ENCODE measurements at regions not wholly inside any gene's neighbourhood (a gene's known extent, or its start where the extent isn't known, plus 50 kb on each side); places are given as distances from the start of the nearest gene placed in this dataset.
"Not testable (repeated sequence)": the region's sequence is repeated elsewhere in the genome, so short reads cannot be mapped to it uniquely, and the experiment has no call there.

DNA sequence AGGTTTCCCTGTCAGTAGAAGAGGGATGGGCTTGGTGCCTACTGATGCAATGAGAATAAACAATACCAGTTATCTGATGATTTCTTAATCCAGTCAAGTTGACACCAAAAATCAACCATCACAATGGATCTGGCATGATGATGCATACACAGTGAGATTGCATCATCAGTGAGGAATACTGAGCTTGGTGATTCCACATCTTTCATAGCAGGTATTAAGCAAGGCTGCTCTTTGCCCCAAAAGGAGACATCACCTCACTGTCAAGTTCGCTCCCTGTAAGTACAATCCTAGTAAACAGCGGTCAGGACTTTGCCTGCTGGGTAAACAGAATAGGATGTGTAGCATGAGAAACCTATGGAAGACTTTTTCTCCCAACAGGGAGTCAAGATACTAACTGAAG is 282.7 kb upstream of the CDH2 start:
- peaks cover 6% of the 10 kb centered on the region for H3K9me3 Mint-ChIP-seq (ENCODE audit: insufficient read depth)
- H3K36me3 Mint-ChIP-seq (ENCODE audit: low read depth): no peaks in the 10 kb centered on the region
- POLR2A ChIA-PET: no interaction called here
- CTCF ChIA-PET: no interaction called here
- H3K4me1 Mint-ChIP-seq (ENCODE audit: low read depth): no peaks in the 10 kb centered on the region
- ATAC-seq: no peak
- no peaks in the 10 kb centered on the region for H3K27me3 Mint-ChIP-seq (ENCODE audit: low read depth)
- no peak overlapping the region for H3K27ac Mint-ChIP-seq
- no peak overlapping the region for H3K4me3 Mint-ChIP-seq
- no peak for DNase-seq

GRCh38 chr18:28458751-28459150 is 281.8 kb upstream of the CDH2 start:
- peaks cover 7% of the 10 kb centered on the region for H3K9me3 Mint-ChIP-seq (ENCODE audit: insufficient read depth)
- H3K4me3 Mint-ChIP-seq: no peak overlapping the region
- no peak for ATAC-seq
- H3K27ac Mint-ChIP-seq: no peak overlapping the region
- no peaks in the 10 kb centered on the region for H3K4me1 Mint-ChIP-seq (ENCODE audit: low read depth)
- H3K36me3 Mint-ChIP-seq (ENCODE audit: low read depth): no peaks in the 10 kb centered on the region
- ChIA-PET POLR2A (no interaction called here), CTCF (no interaction called here)
- no peak for DNase-seq
- no peaks in the 10 kb centered on the region for H3K27me3 Mint-ChIP-seq (ENCODE audit: low read depth)

GRCh38 chr18:28457784-28458183 is 280.9 kb upstream of the CDH2 start:
- POLR2A ChIA-PET: no interaction called here
- ATAC-seq (no peak), DNase-seq (no peak)
- Mint-ChIP-seq H3K27ac (no peak overlapping the region), H3K9me3 (ENCODE audit: insufficient read depth) (peaks cover 11% of the 10 kb centered on the region), H3K36me3 (ENCODE audit: low read depth) (no peaks in the 10 kb centered on the region), H3K4me3 (no peak overlapping the region), H3K4me1 (ENCODE audit: low read depth) (no peaks in the 10 kb centered on the region), H3K27me3 (ENCODE audit: low read depth) (no peaks in the 10 kb centered on the region)
- CTCF ChIA-PET: no interaction called here

DNA sequence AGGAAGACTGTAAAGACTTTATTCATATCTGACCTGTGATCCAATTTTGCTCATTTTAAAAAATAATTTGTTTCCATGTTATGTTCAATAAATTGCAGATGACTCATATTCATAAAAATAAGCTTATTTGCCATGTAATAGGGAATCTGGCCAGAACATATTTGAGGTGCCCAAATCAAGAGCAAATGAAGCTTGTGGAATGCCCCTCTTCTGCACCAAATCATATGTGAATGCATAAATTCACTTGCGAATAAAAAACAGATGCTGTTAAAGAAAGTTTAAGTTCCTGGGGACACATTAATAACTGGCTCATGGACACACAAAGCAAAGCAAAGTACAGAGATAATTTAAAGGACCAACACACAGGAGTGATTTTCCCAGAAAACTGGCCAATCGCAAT is 279.0 kb upstream of the CDH2 start:
- no peaks in the 10 kb centered on the region for H3K36me3 Mint-ChIP-seq (ENCODE audit: low read depth)
- H3K9me3 Mint-ChIP-seq (ENCODE audit: insufficient read depth): peaks cover 15% of the 10 kb centered on the region
- no peak overlapping the region for H3K4me3 Mint-ChIP-seq
- ATAC-seq: no peak
- no peaks in the 10 kb centered on the region for H3K4me1 Mint-ChIP-seq (ENCODE audit: low read depth)
- no peak overlapping the region for H3K27ac Mint-ChIP-seq
- H3K27me3 Mint-ChIP-seq (ENCODE audit: low read depth): no peaks in the 10 kb centered on the region
- CTCF ChIA-PET: no interaction called here
- POLR2A ChIA-PET: no interaction called here
- no peak for DNase-seq

DNA sequence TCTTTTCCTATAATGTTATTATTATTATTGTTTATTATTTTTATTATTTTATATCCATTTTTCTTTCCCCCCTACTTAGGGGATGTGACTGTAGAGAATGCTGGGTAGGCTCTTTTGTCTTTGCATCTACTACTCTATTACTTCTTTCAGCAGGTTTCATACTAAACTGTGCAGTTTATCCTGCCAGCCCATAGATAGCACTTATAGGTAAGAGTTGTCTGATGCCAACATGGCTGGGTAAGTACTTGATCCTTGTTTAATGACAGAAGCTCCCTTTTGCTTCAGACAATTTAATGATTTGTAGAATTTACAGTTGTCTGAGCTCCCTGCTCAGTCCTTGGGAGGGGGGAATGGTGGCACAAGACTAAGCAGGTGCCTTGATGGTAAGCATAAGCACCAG is 262.9 kb upstream of the CDH2 start:
- H3K27ac Mint-ChIP-seq: no peak overlapping the region
- no peaks in the 10 kb centered on the region for H3K36me3 Mint-ChIP-seq (ENCODE audit: low read depth)
- CTCF ChIA-PET: no interaction called here
- H3K9me3 Mint-ChIP-seq (ENCODE audit: insufficient read depth): peaks cover 12% of the 10 kb centered on the region
- no peaks in the 10 kb centered on the region for H3K4me1 Mint-ChIP-seq (ENCODE audit: low read depth)
- H3K4me3 Mint-ChIP-seq: no peak overlapping the region
- ATAC-seq: no peak
- POLR2A ChIA-PET: no interaction called here
- no peak for DNase-seq
- no peaks in the 10 kb centered on the region for H3K27me3 Mint-ChIP-seq (ENCODE audit: low read depth)

DNA sequence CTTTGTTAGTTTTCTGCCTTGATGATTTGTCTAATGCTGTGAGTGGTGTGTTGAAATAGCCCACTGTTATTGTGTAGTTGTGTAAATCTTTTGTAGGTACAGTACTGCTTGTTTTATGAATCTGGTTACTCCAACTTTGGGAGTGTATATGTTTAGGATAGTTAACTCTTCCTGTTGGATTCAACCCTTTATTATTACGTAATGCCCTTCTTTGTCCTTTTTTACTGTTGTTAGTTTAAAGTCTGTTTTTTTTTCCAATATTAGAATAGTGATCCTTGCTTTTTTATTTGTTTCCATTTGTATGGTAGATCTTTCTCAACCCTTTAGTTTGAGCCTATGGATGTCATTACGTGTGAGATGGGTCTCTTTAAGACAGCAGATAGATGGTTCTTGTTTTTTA is 261.5 kb upstream of the CDH2 start:
- Mint-ChIP-seq H3K4me1 (ENCODE audit: low read depth) (no peaks in the 10 kb centered on the region), H3K4me3 (no peak overlapping the region), H3K9me3 (ENCODE audit: insufficient read depth) (peaks cover 16% of the 10 kb centered on the region), H3K27ac (no peak overlapping the region), H3K27me3 (ENCODE audit: low read depth) (no peaks in the 10 kb centered on the region), H3K36me3 (ENCODE audit: low read depth) (no peaks in the 10 kb centered on the region)
- POLR2A ChIA-PET: no interaction called here
- CTCF ChIA-PET: no interaction called here
- ATAC-seq (no peak), DNase-seq (no peak)

DNA sequence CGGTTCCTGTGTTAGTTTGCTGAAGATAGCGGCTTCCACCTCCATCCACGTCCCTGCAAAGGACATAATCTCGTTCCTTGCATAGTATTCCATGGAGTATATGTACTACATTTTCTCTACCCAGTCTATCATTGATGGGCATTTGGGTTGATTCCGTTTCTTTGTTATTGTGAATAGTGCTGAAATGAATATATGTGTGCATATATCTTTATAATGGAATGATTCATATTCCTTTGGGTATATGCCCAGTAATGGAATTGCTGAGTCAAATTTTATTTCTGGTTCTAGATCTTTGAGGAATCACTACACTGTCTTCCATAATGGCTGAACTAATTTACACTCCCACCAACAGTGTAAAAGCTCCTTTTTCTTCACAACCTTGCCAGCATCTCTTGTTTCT is 255.4 kb upstream of the CDH2 start:
- no peak overlapping the region for H3K4me3 Mint-ChIP-seq
- ChIA-PET CTCF (no interaction called here), POLR2A (interaction anchor here (0.6 kb wide), 1 partner anchor 59 kb away, joined by 3 read pairs; no protein-coding TSS in a partner anchor)
- H3K27me3 Mint-ChIP-seq (ENCODE audit: low read depth): no peaks in the 10 kb centered on the region
- H3K27ac Mint-ChIP-seq: no peak overlapping the region
- H3K4me1 Mint-ChIP-seq (ENCODE audit: low read depth): no peaks in the 10 kb centered on the region
- no peaks in the 10 kb centered on the region for H3K36me3 Mint-ChIP-seq (ENCODE audit: low read depth)
- H3K9me3 Mint-ChIP-seq (ENCODE audit: insufficient read depth): peaks cover 13% of the 10 kb centered on the region
- ATAC-seq (no peak), DNase-seq (no peak)

- Mint-ChIP-seq H3K27me3 (ENCODE audit: low read depth) (no peaks in the 10 kb centered on the region), H3K36me3 (ENCODE audit: low read depth) (no peaks in the 10 kb centered on the region), H3K27ac (no peak overlapping the region), H3K4me1 (ENCODE audit: low read depth) (no peaks in the 10 kb centered on the region), H3K4me3 (no peak overlapping the region), H3K9me3 (ENCODE audit: insufficient read depth) (peaks cover 23% of the 10 kb centered on the region)
- DNase-seq (no peak), ATAC-seq (no peak)
- CTCF ChIA-PET: no interaction called here
- POLR2A ChIA-PET: no interaction called here
These were observed 249.0 kb upstream of the CDH2 start for GRCh38 chr18:28425886-28426285.

GRCh38 chr18:28422577-28422976 is 245.6 kb upstream of the CDH2 start:
- Mint-ChIP-seq H3K27me3 (ENCODE audit: low read depth) (no peaks in the 10 kb centered on the region), H3K4me1 (ENCODE audit: low read depth) (no peaks in the 10 kb centered on the region), H3K9me3 (ENCODE audit: insufficient read depth) (peaks cover 15% of the 10 kb centered on the region), H3K4me3 (no peak overlapping the region), H3K36me3 (ENCODE audit: low read depth) (no peaks in the 10 kb centered on the region), H3K27ac (no peak overlapping the region)
- DNase-seq (no peak), ATAC-seq (no peak)
- ChIA-PET POLR2A (no interaction called here), CTCF (no interaction called here)

- CTCF ChIA-PET; H3K27me3 Mint-ChIP-seq (ENCODE audit: low read depth); POLR2A ChIA-PET; H3K4me3 Mint-ChIP-seq; H3K27ac Mint-ChIP-seq; H3K36me3 Mint-ChIP-seq (ENCODE audit: low read depth); DNase-seq; ATAC-seq; H3K4me1 Mint-ChIP-seq (ENCODE audit: low read depth): not testable (repeated sequence)
- peaks cover 15% of the 10 kb centered on the region for H3K9me3 Mint-ChIP-seq (ENCODE audit: insufficient read depth)
These were observed 245.0 kb upstream of the CDH2 start for GRCh38 chr18:28421950-28422349.

- no peak for ATAC-seq
- Mint-ChIP-seq H3K27me3 (ENCODE audit: low read depth) (no peaks in the 10 kb centered on the region), H3K27ac (no peak overlapping the region), H3K9me3 (ENCODE audit: insufficient read depth) (no peaks in the 10 kb centered on the region), H3K4me1 (ENCODE audit: low read depth) (no peaks in the 10 kb centered on the region), H3K4me3 (no peak overlapping the region), H3K36me3 (ENCODE audit: low read depth) (no peaks in the 10 kb centered on the region)
- CTCF ChIA-PET: no interaction called here
- no peak for DNase-seq
- POLR2A ChIA-PET: no interaction called here
These were observed 235.6 kb upstream of the CDH2 start for GRCh38 chr18:28412521-28412920.

DNA sequence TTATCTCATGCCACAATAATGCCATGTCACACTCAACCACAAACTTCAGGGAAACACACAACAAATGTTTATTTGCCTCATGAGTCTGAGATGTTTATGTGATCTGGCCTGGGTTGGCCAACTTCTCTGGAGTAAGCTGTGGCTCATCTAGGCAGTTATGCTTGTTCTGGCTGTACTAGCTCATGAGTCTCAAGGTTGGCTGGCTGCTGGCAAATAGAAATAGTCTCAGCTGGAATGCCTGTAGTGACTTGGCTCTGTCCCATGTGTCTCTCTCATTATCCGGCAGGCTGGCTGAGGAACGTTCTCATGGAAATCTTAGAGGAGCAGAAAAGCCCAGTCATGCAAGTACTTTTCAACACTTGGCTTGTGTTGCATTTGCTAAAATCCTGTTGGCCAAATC is 234.9 kb upstream of the CDH2 start:
- ATAC-seq: no peak
- CTCF ChIA-PET: no interaction called here

DNA sequence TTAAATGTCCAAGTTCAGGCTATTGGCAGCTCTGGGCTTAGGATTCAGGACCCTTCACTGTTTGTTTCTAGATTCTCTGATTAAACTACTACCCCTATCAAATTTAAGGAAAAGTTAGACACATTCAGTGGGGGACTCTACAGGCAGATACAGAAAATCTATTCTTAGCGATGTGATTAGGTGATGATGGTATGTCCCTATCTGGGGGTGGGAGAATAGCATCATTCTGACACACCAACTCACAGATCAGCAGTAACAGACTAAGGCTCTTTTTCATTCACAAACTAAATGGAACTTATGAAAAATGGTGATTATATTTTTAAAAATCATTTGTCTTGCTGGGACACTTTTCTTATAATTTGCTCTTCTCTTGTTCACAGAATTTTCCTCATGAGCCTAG is 232.9 kb upstream of the CDH2 start:
- ATAC-seq (no peak), DNase-seq (no peak)
- Mint-ChIP-seq H3K4me3 (no peak overlapping the region), H3K27me3 (ENCODE audit: low read depth) (no peaks in the 10 kb centered on the region), H3K9me3 (ENCODE audit: insufficient read depth) (no peaks in the 10 kb centered on the region), H3K4me1 (ENCODE audit: low read depth) (no peaks in the 10 kb centered on the region), H3K36me3 (ENCODE audit: low read depth) (no peaks in the 10 kb centered on the region), H3K27ac (no peak overlapping the region)
- ChIA-PET CTCF (no interaction called here), POLR2A (no interaction called here)

More for the DNA sequence above, 234.9 kb upstream of the CDH2 start:
- no peaks in the 10 kb centered on the region for H3K27me3 Mint-ChIP-seq (ENCODE audit: low read depth)
- no peaks in the 10 kb centered on the region for H3K9me3 Mint-ChIP-seq (ENCODE audit: insufficient read depth)
- H3K4me3 Mint-ChIP-seq: no peak overlapping the region
- no peak for DNase-seq
- no peaks in the 10 kb centered on the region for H3K36me3 Mint-ChIP-seq (ENCODE audit: low read depth)
- POLR2A ChIA-PET: no interaction called here
- H3K4me1 Mint-ChIP-seq (ENCODE audit: low read depth): no peaks in the 10 kb centered on the region
- H3K27ac Mint-ChIP-seq: no peak overlapping the region

- H3K4me3 Mint-ChIP-seq: no peak overlapping the region
- ATAC-seq (no peak), DNase-seq (no peak)
- H3K4me1 Mint-ChIP-seq (ENCODE audit: low read depth): no peaks in the 10 kb centered on the region
- no peaks in the 10 kb centered on the region for H3K36me3 Mint-ChIP-seq (ENCODE audit: low read depth)
- ChIA-PET POLR2A (no interaction called here), CTCF (no interaction called here)
- H3K27ac Mint-ChIP-seq: no peak overlapping the region
- H3K9me3 Mint-ChIP-seq (ENCODE audit: insufficient read depth): no peaks in the 10 kb centered on the region
- no peaks in the 10 kb centered on the region for H3K27me3 Mint-ChIP-seq (ENCODE audit: low read depth)
These were observed 231.6 kb upstream of the CDH2 start for GRCh38 chr18:28408528-28408927.

Data from activated CD8-positive, alpha-beta T cell treated with anti-CD3 and anti-CD28 coated beads, Interleukin-2, amount 10 ng/mL, durations not matched to agents 7 days and 5 days (primary cell).